ENCODE measurements at regions not wholly inside any gene's neighbourhood (a gene's known extent, or its start where the extent isn't known, plus 50 kb on each side); places are given as distances from the start of the nearest gene placed in this dataset.
"Not testable (repeated sequence)": the region's sequence is repeated elsewhere in the genome, so short reads cannot be mapped to it uniquely, and the experiment has no call there.

GRCh38 chr1:187641463-187641862 lies 812.7 kb downstream of the PLA2G4A start:
- no peak for DNase-seq

GRCh38 chr1:187641907-187642306 lies 813.2 kb downstream of the PLA2G4A start:
- DNase-seq, result no peak

GRCh38 chr1:187645651-187646050 lies 816.9 kb downstream of the PLA2G4A start:
- DNase-seq, result no peak

- DNase-seq, result no peak
These were observed 817.9 kb downstream of the PLA2G4A start for GRCh38 chr1:187646536-187647107.

- DNase-seq, result no peak
These were observed 819.3 kb downstream of the PLA2G4A start for GRCh38 chr1:187648091-187648490.

- DNase-seq, result no peak
These were observed 825.9 kb downstream of the PLA2G4A start for GRCh38 chr1:187654635-187655034.

GRCh38 chr1:187655104-187655503 lies 826.4 kb downstream of the PLA2G4A start:
- DNase-seq, result no peak

GRCh38 chr1:187665483-187665882 lies 836.7 kb downstream of the PLA2G4A start:
- no peak for DNase-seq

- no peak for DNase-seq
These were observed 852.1 kb downstream of the PLA2G4A start for GRCh38 chr1:187680823-187681222.

- no peak for DNase-seq
These were observed 853.4 kb downstream of the PLA2G4A start for GRCh38 chr1:187682112-187682511.

GRCh38 chr1:187685333-187685732 lies 856.6 kb downstream of the PLA2G4A start:
- DNase-seq, result no peak

- peak; percentile 63 for DNase-seq
These were observed 860.4 kb downstream of the PLA2G4A start for GRCh38 chr1:187689129-187689528.

- no peak for DNase-seq
These were observed 862.7 kb downstream of the PLA2G4A start for GRCh38 chr1:187691439-187691838.

- DNase-seq, result no peak
These were observed 864.0 kb downstream of the PLA2G4A start for GRCh38 chr1:187692799-187693198.

- DNase-seq, result no peak
These were observed 867.3 kb downstream of the PLA2G4A start for GRCh38 chr1:187696073-187696472.

GRCh38 chr1:187703138-187704130 lies 874.7 kb downstream of the PLA2G4A start:
- not testable (repeated sequence) for DNase-seq

GRCh38 chr1:187714470-187714869 lies 885.7 kb downstream of the PLA2G4A start:
- no peak for DNase-seq

GRCh38 chr1:187715483-187715882 lies 886.7 kb downstream of the PLA2G4A start:
- no peak for DNase-seq

GRCh38 chr1:187716160-187716559 lies 887.4 kb downstream of the PLA2G4A start:
- no peak for DNase-seq

GRCh38 chr1:187718527-187718926 lies 889.8 kb downstream of the PLA2G4A start:
- no peak for DNase-seq

- DNase-seq, result no peak
These were observed 892.5 kb downstream of the PLA2G4A start for GRCh38 chr1:187721216-187721615.

- DNase-seq, result no peak
These were observed 896.5 kb downstream of the PLA2G4A start for GRCh38 chr1:187725216-187725615.

- DNase-seq, result no peak
These were observed 904.5 kb downstream of the PLA2G4A start for GRCh38 chr1:187733232-187733631.

GRCh38 chr1:187734427-187734826 lies 905.7 kb downstream of the PLA2G4A start:
- no peak for DNase-seq

All from COR-L47 (cell line).